A204.1 (cell line): ENCODE measurements at regions not wholly inside any gene's neighbourhood (a gene's known extent, or its start where the extent isn't known, plus 50 kb on each side); places are given as distances from the start of the nearest gene placed in this dataset.

Source experiments
- FAIRE-seq: peaks from 2 replicates; lab custom pipeline; 2012; peaks lifted over from hg19 to GRCh38; lab: Jason Lieb, UNC

- no peak for FAIRE-seq
Measured at GRCh38 chr6:91366781-91367180, 779.9 kb upstream of the MAP3K7 start.

- FAIRE-seq = no peak
Measured at GRCh38 chr6:91358986-91359385, 772.1 kb upstream of the MAP3K7 start.

GRCh38 chr6:91352878-91353277 is 766.0 kb upstream of the MAP3K7 start:
- FAIRE-seq = no peak

GRCh38 chr6:91352321-91352720 is 765.4 kb upstream of the MAP3K7 start:
- FAIRE-seq = no peak

GRCh38 chr6:91350146-91350908 is 763.5 kb upstream of the MAP3K7 start:
- FAIRE-seq = no peak

- FAIRE-seq = no peak
Measured at GRCh38 chr6:91341473-91341872, 754.6 kb upstream of the MAP3K7 start.

GRCh38 chr6:91340896-91341395 is 754.1 kb upstream of the MAP3K7 start:
- no peak for FAIRE-seq

GRCh38 chr6:91337967-91338366 is 751.1 kb upstream of the MAP3K7 start:
- FAIRE-seq = no peak

GRCh38 chr6:91330896-91331295 is 744.0 kb upstream of the MAP3K7 start:
- no peak for FAIRE-seq

GRCh38 chr6:91328241-91328640 is 741.4 kb upstream of the MAP3K7 start:
- FAIRE-seq = no peak

- FAIRE-seq = no peak
Measured at GRCh38 chr6:91324711-91325110, 737.8 kb upstream of the MAP3K7 start.

GRCh38 chr6:91317984-91318383 is 731.1 kb upstream of the MAP3K7 start:
- FAIRE-seq = no peak

GRCh38 chr6:91317247-91317835 is 730.5 kb upstream of the MAP3K7 start:
- FAIRE-seq = no peak

GRCh38 chr6:91310178-91310577 is 723.3 kb upstream of the MAP3K7 start:
- FAIRE-seq = no peak

- no peak for FAIRE-seq
Measured at GRCh38 chr6:91305755-91306154, 718.9 kb upstream of the MAP3K7 start.

- no peak for FAIRE-seq
Measured at GRCh38 chr6:91304521-91304920, 717.6 kb upstream of the MAP3K7 start.

- FAIRE-seq = no peak
Measured at GRCh38 chr6:91303326-91303725, 716.5 kb upstream of the MAP3K7 start.

GRCh38 chr6:91299544-91300491 is 712.9 kb upstream of the MAP3K7 start:
- no peak for FAIRE-seq

GRCh38 chr6:91298543-91299145 is 711.8 kb upstream of the MAP3K7 start:
- FAIRE-seq = no peak

GRCh38 chr6:91293395-91293794 is 706.5 kb upstream of the MAP3K7 start:
- no peak for FAIRE-seq

GRCh38 chr6:91291071-91291470 is 704.2 kb upstream of the MAP3K7 start:
- no peak for FAIRE-seq

- no peak for FAIRE-seq
Measured at GRCh38 chr6:91288741-91289140, 701.9 kb upstream of the MAP3K7 start.
